ENCODE measurements at regions not wholly inside any gene's neighbourhood (a gene's known extent, or its start where the extent isn't known, plus 50 kb on each side); places are given as distances from the start of the nearest gene placed in this dataset.

DNA sequence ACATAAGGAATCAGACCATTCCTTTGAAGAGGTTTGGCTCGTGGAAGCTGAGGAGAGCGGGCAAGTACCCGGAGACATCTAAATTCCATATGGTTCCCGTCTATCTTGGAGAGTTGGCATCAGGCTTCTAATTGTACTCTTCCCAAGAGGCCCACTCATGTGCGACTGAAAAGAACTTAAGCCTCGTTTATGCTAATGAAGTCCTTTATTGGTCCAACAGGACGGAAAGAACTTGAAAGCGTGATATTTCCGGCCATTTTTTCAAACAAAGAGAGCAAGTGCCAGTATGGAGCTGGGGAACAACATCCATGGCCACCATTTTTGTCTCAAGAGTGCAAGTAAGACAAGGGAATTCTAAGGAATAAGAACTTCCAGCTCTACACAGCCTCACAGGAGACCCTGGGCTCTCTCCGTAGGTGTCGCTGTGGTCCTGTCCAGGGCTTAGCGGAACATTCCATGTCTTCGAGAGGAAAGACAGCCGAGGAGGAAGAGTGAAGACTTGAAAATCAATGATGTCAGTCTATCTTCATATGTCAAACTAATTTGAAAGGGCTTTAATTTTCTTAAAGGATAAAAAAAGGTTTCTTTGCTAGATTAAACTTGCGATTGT is 566.0 kb upstream of the PSMD7 start:
- Histone ChIP-seq H3K9me3 (ENCODE audit: severe bottlenecking) (peaks cover 3% of the 10 kb centered on the region), H3K27ac (no peak overlapping the region), H3K27me3 (ENCODE audit: insufficient read depth, low read depth, severe bottlenecking) (no peaks in the 10 kb centered on the region), H3K36me3 (no peaks in the 10 kb centered on the region), H3K4me3 (ENCODE audit: low read depth, low read length) (no peak overlapping the region)
- TF ChIP-seq, protein P1, sequence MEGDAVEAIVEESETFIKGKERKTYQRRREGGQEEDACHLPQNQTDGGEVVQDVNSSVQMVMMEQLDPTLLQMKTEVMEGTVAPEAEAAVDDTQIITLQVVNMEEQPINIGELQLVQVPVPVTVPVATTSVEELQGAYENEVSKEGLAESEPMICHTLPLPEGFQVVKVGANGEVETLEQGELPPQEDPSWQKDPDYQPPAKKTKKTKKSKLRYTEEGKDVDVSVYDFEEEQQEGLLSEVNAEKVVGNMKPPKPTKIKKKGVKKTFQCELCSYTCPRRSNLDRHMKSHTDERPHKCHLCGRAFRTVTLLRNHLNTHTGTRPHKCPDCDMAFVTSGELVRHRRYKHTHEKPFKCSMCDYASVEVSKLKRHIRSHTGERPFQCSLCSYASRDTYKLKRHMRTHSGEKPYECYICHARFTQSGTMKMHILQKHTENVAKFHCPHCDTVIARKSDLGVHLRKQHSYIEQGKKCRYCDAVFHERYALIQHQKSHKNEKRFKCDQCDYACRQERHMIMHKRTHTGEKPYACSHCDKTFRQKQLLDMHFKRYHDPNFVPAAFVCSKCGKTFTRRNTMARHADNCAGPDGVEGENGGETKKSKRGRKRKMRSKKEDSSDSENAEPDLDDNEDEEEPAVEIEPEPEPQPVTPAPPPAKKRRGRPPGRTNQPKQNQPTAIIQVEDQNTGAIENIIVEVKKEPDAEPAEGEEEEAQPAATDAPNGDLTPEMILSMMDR (IDR thresholded peaks at IDR 0.05; ENCODE audit: low read depth, low read length): no peak
- no peak for DNase-seq

DNA sequence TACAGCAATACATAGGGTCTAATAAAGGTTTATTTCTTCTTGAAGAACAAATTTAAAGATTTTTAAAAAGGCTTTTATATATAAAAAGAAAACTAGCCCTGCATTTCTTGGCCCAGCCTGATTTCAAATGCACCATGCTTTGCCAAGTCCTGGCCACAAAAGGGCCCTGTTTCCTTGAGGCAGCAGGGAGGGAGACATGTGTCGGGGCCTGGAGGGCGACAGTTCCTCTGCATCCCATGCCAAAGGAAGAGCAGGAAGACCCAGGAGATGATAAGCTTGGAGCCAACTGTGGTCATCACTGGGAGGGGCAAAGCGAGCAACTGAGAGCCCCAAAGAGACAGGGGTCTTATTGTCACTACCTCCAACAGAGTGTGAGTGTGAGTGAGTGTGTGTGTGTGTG is 571.5 kb upstream of the PSMD7 start:
- no peak for DNase-seq
- Histone ChIP-seq H3K36me3 (no peaks in the 10 kb centered on the region), H3K4me3 (ENCODE audit: low read depth, low read length) (no peak overlapping the region), H3K9me3 (ENCODE audit: severe bottlenecking) (no peaks in the 10 kb centered on the region), H3K27ac (no peak overlapping the region), H3K27me3 (ENCODE audit: insufficient read depth, low read depth, severe bottlenecking) (peaks cover 1% of the 10 kb centered on the region)
- TF ChIP-seq, protein P1 (IDR thresholded peaks at IDR 0.05; ENCODE audit: low read depth, low read length): no peak

DNA sequence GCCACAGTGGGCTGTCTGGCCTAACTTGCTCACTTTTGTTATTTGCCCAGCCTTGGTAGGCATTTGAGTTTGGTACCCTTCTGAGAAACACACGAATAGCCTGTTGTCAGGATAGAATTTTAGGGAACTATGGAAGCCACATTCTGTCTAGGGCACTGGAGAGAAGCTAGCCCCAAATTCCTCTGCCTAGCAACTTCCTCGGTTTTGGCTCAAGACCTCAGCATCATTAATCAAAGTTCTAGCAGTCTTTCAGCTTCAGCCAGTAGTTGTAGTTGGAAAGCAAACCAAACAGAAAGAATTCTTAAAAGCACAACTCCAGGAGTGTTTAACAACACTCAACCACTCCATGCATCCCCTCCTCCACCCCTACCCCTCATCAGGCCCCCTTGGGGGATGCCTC is 572.1 kb upstream of the PSMD7 start:
- no peak for DNase-seq
- TF ChIP-seq, protein P1 (IDR thresholded peaks at IDR 0.05; ENCODE audit: low read depth, low read length): no peak
- no peak overlapping the region for H3K27ac ChIP-seq
- H3K36me3 ChIP-seq: no peaks in the 10 kb centered on the region
- no peak overlapping the region for H3K4me3 ChIP-seq (ENCODE audit: low read depth, low read length)
- H3K27me3 ChIP-seq (ENCODE audit: insufficient read depth, low read depth, severe bottlenecking): peaks cover 4% of the 10 kb centered on the region
- H3K9me3 ChIP-seq (ENCODE audit: severe bottlenecking): no peaks in the 10 kb centered on the region

DNA sequence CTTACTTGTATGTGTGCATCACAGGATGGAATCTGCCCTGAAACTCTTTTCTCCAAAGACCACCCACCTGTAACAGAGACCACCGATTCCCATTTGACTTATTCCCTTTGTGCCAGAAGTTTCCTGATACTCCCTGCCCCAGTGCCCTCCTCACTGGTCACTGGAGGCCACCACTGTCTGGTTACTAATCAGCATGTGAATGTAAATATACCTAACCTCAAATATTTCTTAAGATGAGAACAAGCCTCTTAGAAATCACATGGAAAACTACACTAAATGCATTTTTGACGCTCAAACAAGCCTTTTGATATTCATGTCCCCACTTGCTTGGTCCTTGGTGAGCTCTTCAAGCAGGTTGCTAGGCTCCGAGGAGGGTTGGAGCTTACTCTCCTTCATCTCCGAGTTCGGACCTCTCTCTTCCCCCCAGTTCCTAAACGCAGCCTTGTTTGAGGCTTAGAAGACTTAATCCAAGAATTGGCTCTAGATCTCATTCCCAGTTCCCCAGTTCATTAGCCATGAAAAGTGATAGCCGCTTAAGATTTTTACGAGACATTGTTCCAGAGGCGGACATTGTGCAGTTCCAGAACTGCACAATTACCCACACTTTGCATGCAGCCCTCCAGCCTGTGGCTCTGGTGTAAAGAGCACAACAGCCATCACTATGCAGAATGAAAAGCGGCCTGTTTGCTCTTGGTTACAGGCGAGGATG is 579.2 kb upstream of the PSMD7 start:
- TF ChIP-seq, protein P1 (IDR thresholded peaks at IDR 0.05; ENCODE audit: low read depth, low read length): no peak
- H3K9me3 ChIP-seq (ENCODE audit: severe bottlenecking): no peaks in the 10 kb centered on the region
- no peak for DNase-seq
- H3K36me3 ChIP-seq: no peaks in the 10 kb centered on the region
- peaks cover 18% of the 10 kb centered on the region for H3K27me3 ChIP-seq (ENCODE audit: insufficient read depth, low read depth, severe bottlenecking)
- H3K4me3 ChIP-seq (ENCODE audit: low read depth, low read length): no peak overlapping the region
- H3K27ac ChIP-seq: no peak overlapping the region

DNA sequence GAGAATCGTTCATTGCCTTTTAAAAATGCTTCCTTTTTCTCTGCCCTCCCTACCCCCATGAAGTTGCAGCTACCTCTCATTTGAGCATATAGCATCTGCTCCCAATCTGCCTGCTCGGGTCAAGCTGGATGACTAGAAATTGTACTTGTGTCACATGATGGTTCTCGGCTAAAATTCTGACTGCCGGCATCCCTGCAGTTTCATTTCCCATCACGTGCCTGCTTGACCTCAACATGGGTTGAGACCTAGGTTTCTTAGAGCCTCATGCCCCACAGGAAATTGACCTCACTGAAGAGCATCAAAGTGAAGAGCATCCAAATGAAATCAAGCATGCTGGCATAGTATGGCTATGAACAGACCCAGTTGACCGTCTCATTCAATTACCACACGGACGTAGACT is 581.6 kb upstream of the PSMD7 start:
- DNase-seq: no peak
- Histone ChIP-seq H3K4me3 (ENCODE audit: low read depth, low read length) (no peak overlapping the region), H3K27me3 (ENCODE audit: insufficient read depth, low read depth, severe bottlenecking) (peaks cover 24% of the 10 kb centered on the region), H3K9me3 (ENCODE audit: severe bottlenecking) (no peaks in the 10 kb centered on the region), H3K27ac (no peak overlapping the region), H3K36me3 (no peaks in the 10 kb centered on the region)
- TF ChIP-seq, protein P1 (IDR thresholded peaks at IDR 0.05; ENCODE audit: low read depth, low read length): no peak
